ENCODE measurements at regions not wholly inside any gene's neighbourhood (a gene's known extent, or its start where the extent isn't known, plus 50 kb on each side); places are given as distances from the start of the nearest gene placed in this dataset.
A peak's percentile ranks its signal among the peaks of the same experiment; 100 is the strongest.

GRCh38 chr1:58038574-58038973 is 508.0 kb downstream of the OMA1 start:
- Mint-ChIP-seq H3K9me3 (ENCODE audit: low read depth) (no peaks in the 10 kb centered on the region), H3K36me3 (ENCODE audit: low read depth) (no peaks in the 10 kb centered on the region), H3K4me3 (ENCODE audit: unreplicated experiment) (no peak overlapping the region), H3K27me3 (ENCODE audit: low read depth) (peaks cover 19% of the 10 kb centered on the region), H3K27ac (ENCODE audit: unreplicated experiment) (no peak overlapping the region), H3K4me1 (ENCODE audit: low read depth) (no peaks in the 10 kb centered on the region)
- no peak for TF ChIP-seq CTCF (IDR thresholded peaks at IDR 0.05)
- no peak for DNase-seq (ENCODE audit: low spot score)

GRCh38 chr1:58035523-58035922 is 511.0 kb downstream of the OMA1 start:
- Mint-ChIP-seq H3K27ac (ENCODE audit: unreplicated experiment) (no peak overlapping the region), H3K4me1 (ENCODE audit: low read depth) (no peaks in the 10 kb centered on the region), H3K4me3 (ENCODE audit: unreplicated experiment) (no peak overlapping the region), H3K9me3 (ENCODE audit: low read depth) (no peaks in the 10 kb centered on the region), H3K36me3 (ENCODE audit: low read depth) (no peaks in the 10 kb centered on the region), H3K27me3 (ENCODE audit: low read depth) (peaks cover 26% of the 10 kb centered on the region)
- peak; percentile 24 for TF ChIP-seq CTCF (IDR thresholded peaks at IDR 0.05)
- DNase-seq (ENCODE audit: low spot score): no peak

- no peak for TF ChIP-seq CTCF (IDR thresholded peaks at IDR 0.05)
- no peaks in the 10 kb centered on the region for H3K4me1 Mint-ChIP-seq (ENCODE audit: low read depth)
- peaks cover 22% of the 10 kb centered on the region for H3K27me3 Mint-ChIP-seq (ENCODE audit: low read depth)
- no peak overlapping the region for H3K4me3 Mint-ChIP-seq (ENCODE audit: unreplicated experiment)
- H3K36me3 Mint-ChIP-seq (ENCODE audit: low read depth): no peaks in the 10 kb centered on the region
- no peak overlapping the region for H3K27ac Mint-ChIP-seq (ENCODE audit: unreplicated experiment)
- H3K9me3 Mint-ChIP-seq (ENCODE audit: low read depth): no peaks in the 10 kb centered on the region
- DNase-seq (ENCODE audit: low spot score): no peak
Observed at GRCh38 chr1:58033311-58033710, 513.2 kb downstream of the OMA1 start.

GRCh38 chr1:58032611-58033073 is 513.9 kb downstream of the OMA1 start:
- Mint-ChIP-seq H3K36me3 (ENCODE audit: low read depth) (no peaks in the 10 kb centered on the region), H3K27me3 (ENCODE audit: low read depth) (peaks cover 22% of the 10 kb centered on the region), H3K9me3 (ENCODE audit: low read depth) (no peaks in the 10 kb centered on the region), H3K4me1 (ENCODE audit: low read depth) (no peaks in the 10 kb centered on the region), H3K27ac (ENCODE audit: unreplicated experiment) (no peak overlapping the region), H3K4me3 (ENCODE audit: unreplicated experiment) (no peak overlapping the region)
- TF ChIP-seq CTCF (IDR thresholded peaks at IDR 0.05): no peak
- DNase-seq (ENCODE audit: low spot score): no peak

- H3K9me3 Mint-ChIP-seq (ENCODE audit: low read depth): no peaks in the 10 kb centered on the region
- H3K36me3 Mint-ChIP-seq (ENCODE audit: low read depth): no peaks in the 10 kb centered on the region
- no peak for DNase-seq (ENCODE audit: low spot score)
- no peak for TF ChIP-seq CTCF (IDR thresholded peaks at IDR 0.05)
- no peak overlapping the region for H3K4me3 Mint-ChIP-seq (ENCODE audit: unreplicated experiment)
- peaks cover 22% of the 10 kb centered on the region for H3K27me3 Mint-ChIP-seq (ENCODE audit: low read depth)
- H3K27ac Mint-ChIP-seq (ENCODE audit: unreplicated experiment): no peak overlapping the region
- no peaks in the 10 kb centered on the region for H3K4me1 Mint-ChIP-seq (ENCODE audit: low read depth)
Observed at GRCh38 chr1:58031416-58031815, 515.1 kb downstream of the OMA1 start.

Data from chondrocyte (in vitro differentiated cells).